ENCODE measurements at regions not wholly inside any gene's neighbourhood (a gene's known extent, or its start where the extent isn't known, plus 50 kb on each side); places are given as distances from the start of the nearest gene placed in this dataset.
"Not testable (repeated sequence)": the region's sequence is repeated elsewhere in the genome, so short reads cannot be mapped to it uniquely, and the experiment has no call there.

- no peak overlapping the region for H3K27ac ChIP-seq
Measured at GRCh38 chr13:40352802-40353562, 313.5 kb downstream of the FOXO1 start.

GRCh38 chr13:40355126-40355724 is 311.2 kb downstream of the FOXO1 start:
- H3K27ac ChIP-seq, result no peak overlapping the region
- TF ChIP-seq, protein P1, sequence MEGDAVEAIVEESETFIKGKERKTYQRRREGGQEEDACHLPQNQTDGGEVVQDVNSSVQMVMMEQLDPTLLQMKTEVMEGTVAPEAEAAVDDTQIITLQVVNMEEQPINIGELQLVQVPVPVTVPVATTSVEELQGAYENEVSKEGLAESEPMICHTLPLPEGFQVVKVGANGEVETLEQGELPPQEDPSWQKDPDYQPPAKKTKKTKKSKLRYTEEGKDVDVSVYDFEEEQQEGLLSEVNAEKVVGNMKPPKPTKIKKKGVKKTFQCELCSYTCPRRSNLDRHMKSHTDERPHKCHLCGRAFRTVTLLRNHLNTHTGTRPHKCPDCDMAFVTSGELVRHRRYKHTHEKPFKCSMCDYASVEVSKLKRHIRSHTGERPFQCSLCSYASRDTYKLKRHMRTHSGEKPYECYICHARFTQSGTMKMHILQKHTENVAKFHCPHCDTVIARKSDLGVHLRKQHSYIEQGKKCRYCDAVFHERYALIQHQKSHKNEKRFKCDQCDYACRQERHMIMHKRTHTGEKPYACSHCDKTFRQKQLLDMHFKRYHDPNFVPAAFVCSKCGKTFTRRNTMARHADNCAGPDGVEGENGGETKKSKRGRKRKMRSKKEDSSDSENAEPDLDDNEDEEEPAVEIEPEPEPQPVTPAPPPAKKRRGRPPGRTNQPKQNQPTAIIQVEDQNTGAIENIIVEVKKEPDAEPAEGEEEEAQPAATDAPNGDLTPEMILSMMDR (conservative IDR thresholded peaks at IDR 0.05), result no peak
- no peak for TF ChIP-seq ZFX (IDR thresholded peaks at IDR 0.05)

More at GRCh38 chr13:40352802-40353562, 313.5 kb downstream of the FOXO1 start:
- no peak for TF ChIP-seq ZFX (IDR thresholded peaks at IDR 0.05)
- TF ChIP-seq, protein P1 (conservative IDR thresholded peaks at IDR 0.05), result no peak

GRCh38 chr13:40356011-40356410 is 310.4 kb downstream of the FOXO1 start:
- TF ChIP-seq, protein P1 (conservative IDR thresholded peaks at IDR 0.05), result no peak
- no peak for TF ChIP-seq ZFX (IDR thresholded peaks at IDR 0.05)
- no peak overlapping the region for H3K27ac ChIP-seq

- not testable (repeated sequence) for H3K27ac ChIP-seq
Measured at GRCh38 chr13:40356458-40356857, 310.0 kb downstream of the FOXO1 start.

DNA sequence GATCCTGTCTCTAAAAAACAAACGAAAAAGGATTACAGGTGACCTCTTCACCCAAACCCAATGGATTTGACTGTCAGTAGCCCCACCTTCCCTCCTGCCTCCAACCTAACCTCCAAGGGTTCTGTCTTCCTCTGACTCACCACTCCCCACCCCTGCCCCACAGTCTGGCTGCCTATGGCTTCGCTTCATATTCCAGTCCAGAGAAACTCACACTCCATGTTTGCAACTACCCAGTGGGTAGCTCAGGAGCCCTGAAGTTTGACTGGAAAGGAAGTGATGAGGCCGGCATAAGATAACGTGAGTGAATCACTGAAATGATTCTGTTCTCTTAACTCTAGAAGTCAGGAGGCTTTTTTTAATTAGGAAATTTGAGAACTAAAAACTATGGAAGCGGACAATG is 303.9 kb downstream of the FOXO1 start:
- TF ChIP-seq, protein P1 (conservative IDR thresholded peaks at IDR 0.05), result no peak
- TF ChIP-seq ZFX (IDR thresholded peaks at IDR 0.05), result no peak
- no peak overlapping the region for H3K27ac ChIP-seq

DNA sequence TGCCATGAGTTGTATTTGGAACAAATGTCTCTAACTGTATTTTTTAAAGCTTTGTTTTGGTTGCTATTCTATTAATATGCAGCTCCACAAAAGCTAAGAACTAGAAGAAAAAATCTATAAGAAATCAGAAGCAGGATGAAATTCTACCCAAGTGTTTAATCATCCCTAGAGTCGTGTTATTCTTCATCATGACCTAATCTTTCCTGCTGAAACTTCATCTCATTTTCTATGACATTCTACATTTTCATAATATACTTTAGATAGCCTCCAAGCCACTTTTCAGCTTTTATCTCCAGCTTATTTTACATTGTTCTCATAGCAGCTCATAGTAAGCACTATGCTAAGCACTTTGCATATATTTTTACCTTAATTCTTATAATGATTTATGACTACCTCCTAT is 302.8 kb downstream of the FOXO1 start:
- no peak overlapping the region for H3K27ac ChIP-seq
- TF ChIP-seq, protein P1 (conservative IDR thresholded peaks at IDR 0.05), result no peak
- no peak for TF ChIP-seq ZFX (IDR thresholded peaks at IDR 0.05)

DNA sequence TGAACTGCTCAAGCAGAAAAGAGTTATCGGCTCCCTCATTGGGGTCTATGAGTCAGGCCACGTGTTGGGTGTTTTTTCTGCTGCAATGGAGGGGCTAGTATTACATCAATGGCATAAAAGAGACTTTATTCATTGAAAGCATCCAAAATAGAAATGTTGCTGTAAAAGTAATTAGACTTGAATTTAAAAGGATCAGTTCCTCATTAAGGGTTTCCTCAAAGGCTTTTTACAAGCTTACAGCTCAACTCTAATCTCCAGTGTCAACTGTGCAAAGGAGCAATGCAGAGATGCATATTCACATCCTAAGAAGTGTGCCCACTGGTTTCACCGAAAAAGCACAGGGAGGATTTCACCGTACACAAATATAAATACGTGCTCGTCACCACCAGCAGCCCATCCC is 300.3 kb downstream of the FOXO1 start:
- no peak overlapping the region for H3K27ac ChIP-seq
- TF ChIP-seq ZFX (IDR thresholded peaks at IDR 0.05), result no peak
- TF ChIP-seq, protein P1 (conservative IDR thresholded peaks at IDR 0.05), result no peak

All from C4-2B (cell line).